Neuronal stem cell (in vitro differentiated cells): ENCODE measurements at regions not wholly inside any gene's neighbourhood (a gene's known extent, or its start where the extent isn't known, plus 50 kb on each side); places are given as distances from the start of the nearest gene placed in this dataset.

Experiments
- DNase-seq: peaks from one replicate; pipeline ENCODE4 v3.0.0-alpha.2; 2013; ENCODE audit warnings: low spot score
- H2AFZ ChIP-seq: one replicate; pipeline ENCODE4 v1.6.1; 2013; ENCODE audit warnings: mild to moderate bottlenecking, low read length, inconsistent platforms
- H2AK5ac ChIP-seq: 2 replicates; pipeline ENCODE4 v1.6.1; 2013; ENCODE audit warnings: low read depth, mild to moderate bottlenecking, inconsistent platforms, low read length, moderate library complexity, mixed read lengths
- H2BK120ac ChIP-seq: 2 replicates; pipeline ENCODE4 v1.6.1; 2013; ENCODE audit warnings: low read depth, mild to moderate bottlenecking, inconsistent platforms, low read length, moderate library complexity, mixed read lengths
- H2BK12ac ChIP-seq: one replicate; pipeline ENCODE4 v1.6.1; 2013; ENCODE audit warnings: low read length, inconsistent platforms
- H2BK15ac ChIP-seq: 2 replicates; pipeline ENCODE4 v1.6.1; 2013; ENCODE audit warnings: mild to moderate bottlenecking, low read length, inconsistent platforms, mixed read lengths
- H2BK5ac ChIP-seq: one replicate; pipeline ENCODE4 v1.6.1; 2013; ENCODE audit warnings: inconsistent platforms, mild to moderate bottlenecking, low read length, moderate library complexity
- H3K14ac ChIP-seq: one replicate; pipeline ENCODE4 v1.6.1; 2013; ENCODE audit warnings: low read length, inconsistent platforms
- H3K18ac ChIP-seq: 2 replicates; pipeline ENCODE4 v1.6.1; 2013; ENCODE audit warnings: low read length, inconsistent platforms
- H3K23ac ChIP-seq: 2 replicates; pipeline ENCODE4 v1.6.1; 2013; ENCODE audit warnings: low read depth, mild to moderate bottlenecking, mixed read lengths, low read length, inconsistent platforms; ENCODE audit not compliant: poor library complexity
- H3K27ac ChIP-seq: replicated peaks from 3 replicates; pipeline ENCODE4 v1.5.1; 2013; ENCODE audit warnings: low read length, inconsistent platforms
- H3K27me3 ChIP-seq, 3 experiments: 2 replicates each; pipeline ENCODE4 v1.6.1; 2013; ENCODE audit warnings: low read length in 3 of 3, mild to moderate bottlenecking in 2 of 3, inconsistent platforms in 1 of 3, low read depth in 1 of 3, mixed read lengths in 1 of 3, moderate library complexity in 1 of 3; ENCODE audit not compliant: control insufficient read depth in 3 of 3, insufficient read depth in 3 of 3
- H3K36me3 ChIP-seq, 2 donors: replicated peaks in 1 of 2; 2 replicates each; pipeline ENCODE4 v1.6.1; 2013; ENCODE audit warnings: low read length in 2 of 2; ENCODE audit not compliant: control insufficient read depth in 2 of 2, insufficient read depth in 2 of 2
- H3K4ac ChIP-seq: 2 replicates; pipeline ENCODE4 v1.6.1; 2013; ENCODE audit warnings: inconsistent platforms, mild to moderate bottlenecking, low read length, moderate library complexity
- H3K4me1 ChIP-seq, 2 donors: 1 replicate in 1 of 2; 2 replicates in 1 of 2; pipeline ENCODE4 v1.6.1; 2013; ENCODE audit warnings: low read length in 2 of 2, low read depth in 1 of 2; ENCODE audit not compliant: control insufficient read depth in 2 of 2, insufficient read depth in 1 of 2
- H3K4me2 ChIP-seq: one replicate; pipeline ENCODE4 v1.6.1; 2013; ENCODE audit warnings: mild to moderate bottlenecking, low read length, inconsistent platforms; ENCODE audit not compliant: insufficient read depth, poor library complexity, severe bottlenecking
- H3K4me3 ChIP-seq, 2 donors: 2 replicates each; pipeline ENCODE4 v1.5.1; 2013; ENCODE audit warnings: low read length in 2 of 2, mild to moderate bottlenecking in 2 of 2, inconsistent platforms in 1 of 2, moderate library complexity in 1 of 2
- H3K79me1 ChIP-seq: one replicate; pipeline ENCODE4 v1.6.1; 2013; ENCODE audit warnings: low read depth, mild to moderate bottlenecking, inconsistent platforms, low read length, moderate library complexity
- H3K9ac ChIP-seq: one replicate; pipeline ENCODE4 v1.6.1; 2013; ENCODE audit warnings: mild to moderate bottlenecking, low read depth, low read length, inconsistent platforms; ENCODE audit not compliant: poor library complexity
- H3K9me3 ChIP-seq, 2 donors: replicated peaks in 1 of 2; 2 replicates each; pipeline versions ENCODE3 to v1.6.1; 2013; ENCODE audit warnings: low read length in 2 of 2, mild to moderate bottlenecking in 2 of 2, inconsistent platforms in 1 of 2, low read depth in 1 of 2, mixed read lengths in 1 of 2, moderate library complexity in 1 of 2; ENCODE audit not compliant: control insufficient read depth in 2 of 2, insufficient read depth in 1 of 2
- H4K8ac ChIP-seq: one replicate; pipeline ENCODE4 v1.6.1; 2013; ENCODE audit warnings: low read depth, mild to moderate bottlenecking, inconsistent platforms, low read length, moderate library complexity
- H4K91ac ChIP-seq: one replicate; pipeline ENCODE4 v1.6.1; 2013; ENCODE audit warnings: low read length, low read depth, mild to moderate bottlenecking, inconsistent platforms; ENCODE audit not compliant: poor library complexity
- WGBS, 2 donors: extraction: QIAGEN DNeasy Blood & Tissue Kit; methylation state at CpG; one replicate each; pipeline ENCODE4 v1.1.7; 2013; ENCODE audit warnings: missing lambda C conversion rate in 2 of 2, mixed read lengths in 1 of 2; ENCODE audit not compliant: insufficient read length in 2 of 2, insufficient replicate concordance in 1 of 2; ENCODE audit errors: extremely low coverage in 2 of 2; 5-methylcytosine and 5-hydroxymethylcytosine counted together

- no peak overlapping the region for H4K8ac ChIP-seq
- H2BK120ac ChIP-seq: no peak overlapping the region
- H3K23ac ChIP-seq: no peak overlapping the region
- no peak overlapping the region for H3K14ac ChIP-seq
- H3K18ac ChIP-seq: peak overlapping the region; percentile 87
- no peak for DNase-seq
- H2AK5ac ChIP-seq: peak overlapping the region; percentile 27
- no CpG with 5 or more reads among the region's 65 CpGs for WGBS, 2 donors
- no peaks in the 10 kb centered on the region for H3K36me3 ChIP-seq
- peaks cover 25 to 42% of the 10 kb centered on the region in 2 donors for H3K4me1 ChIP-seq
- peak overlapping the region; percentile 74 to 76 for H3K4me3 ChIP-seq
- peak overlapping the region; percentile 50 for H2AFZ ChIP-seq
- no peak overlapping the region for H3K27ac ChIP-seq
- no peaks in the 10 kb centered on the region for H3K9me3 ChIP-seq
- peaks cover 1% of the 10 kb centered on the region for H3K79me1 ChIP-seq
- no peak overlapping the region for H2BK5ac ChIP-seq
- no peak overlapping the region for H3K9ac ChIP-seq
- H4K91ac ChIP-seq: no peak overlapping the region
- H3K27me3 ChIP-seq: peaks cover 0 to 28% (median 0%) of the 10 kb centered on the region in 3 experiments
- peak overlapping the region; percentile 95 for H3K4me2 ChIP-seq
- H2BK15ac ChIP-seq: peak overlapping the region; percentile 54
- H3K4ac ChIP-seq: no peak overlapping the region
- H2BK12ac ChIP-seq: no peak overlapping the region
Measured at GRCh38 chr16:85556456-85557082, 56.6 kb upstream of the GSE1 start.

DNA sequence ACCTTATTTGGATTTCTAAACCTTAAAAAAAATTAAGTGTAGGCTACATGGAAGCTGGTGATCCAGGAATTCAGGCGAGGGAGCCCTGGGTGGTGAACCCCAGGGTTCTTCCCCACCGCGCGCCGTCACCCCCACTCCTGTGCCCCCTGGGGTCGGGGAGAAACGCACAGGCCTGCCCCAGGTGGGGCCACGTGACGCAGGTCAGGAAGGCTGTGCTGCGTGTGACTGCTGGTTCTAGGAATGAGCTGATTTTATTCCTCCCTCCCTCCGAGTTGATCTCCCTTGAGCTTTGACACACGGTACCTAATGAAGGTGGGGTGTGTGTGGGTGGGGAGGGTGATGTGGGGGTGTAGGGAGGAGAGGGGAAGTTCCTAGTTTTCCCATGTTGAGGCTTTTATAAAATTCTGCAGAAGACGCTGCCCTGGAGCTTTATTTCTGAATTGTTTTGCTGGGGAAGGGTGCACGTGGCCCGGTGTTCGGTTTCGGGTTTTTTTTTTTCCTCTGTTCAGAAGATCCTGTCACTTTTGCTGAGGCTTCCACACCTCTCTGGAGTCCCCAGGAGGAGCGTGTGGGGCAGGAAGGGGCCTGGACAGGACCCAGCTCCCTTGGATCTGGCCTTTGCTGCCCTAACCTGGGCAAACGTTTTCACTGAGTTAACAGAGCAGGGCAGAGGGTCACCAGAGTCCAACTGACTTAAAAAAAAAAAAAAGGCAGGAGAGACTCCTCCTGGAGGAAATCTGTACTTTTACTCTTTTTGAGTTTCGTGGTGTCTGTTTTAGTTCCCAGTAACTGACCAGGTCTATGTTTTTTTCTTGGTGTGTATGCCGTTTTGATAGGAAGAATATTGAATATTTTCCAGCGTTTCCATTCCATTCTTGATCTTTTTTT is 55.8 kb upstream of the GSE1 start:
- Histone ChIP-seq H4K8ac (no peak overlapping the region), H2AK5ac (peak overlapping the region; percentile 26), H3K4me2 (peak overlapping the region; percentile 95), H3K14ac (no peak overlapping the region), H3K4me3 (peak overlapping the region; percentile 37 to 76), H3K27me3 (peaks cover 0 to 27% (median 0%) of the 10 kb centered on the region in 3 experiments), H2BK120ac (no peak overlapping the region), H4K91ac (no peak overlapping the region), H2BK12ac (no peak overlapping the region), H3K9me3 (no peaks in the 10 kb centered on the region), H3K4me1 (peaks cover 29 to 48% of the 10 kb centered on the region in 2 donors), H2BK5ac (no peak overlapping the region), H2BK15ac (no peak overlapping the region), H3K27ac (no peak overlapping the region), H3K79me1 (peaks cover 1% of the 10 kb centered on the region), H3K36me3 (no peaks in the 10 kb centered on the region), H3K4ac (no peak overlapping the region), H2AFZ (no peak overlapping the region), H3K9ac (peak overlapping the region; percentile 54), H3K23ac (no peak overlapping the region), H3K18ac (peak overlapping the region; percentile 80)
- no peak for DNase-seq
- no CpG with 5 or more reads among the region's 22 CpGs for WGBS, 2 donors

DNA sequence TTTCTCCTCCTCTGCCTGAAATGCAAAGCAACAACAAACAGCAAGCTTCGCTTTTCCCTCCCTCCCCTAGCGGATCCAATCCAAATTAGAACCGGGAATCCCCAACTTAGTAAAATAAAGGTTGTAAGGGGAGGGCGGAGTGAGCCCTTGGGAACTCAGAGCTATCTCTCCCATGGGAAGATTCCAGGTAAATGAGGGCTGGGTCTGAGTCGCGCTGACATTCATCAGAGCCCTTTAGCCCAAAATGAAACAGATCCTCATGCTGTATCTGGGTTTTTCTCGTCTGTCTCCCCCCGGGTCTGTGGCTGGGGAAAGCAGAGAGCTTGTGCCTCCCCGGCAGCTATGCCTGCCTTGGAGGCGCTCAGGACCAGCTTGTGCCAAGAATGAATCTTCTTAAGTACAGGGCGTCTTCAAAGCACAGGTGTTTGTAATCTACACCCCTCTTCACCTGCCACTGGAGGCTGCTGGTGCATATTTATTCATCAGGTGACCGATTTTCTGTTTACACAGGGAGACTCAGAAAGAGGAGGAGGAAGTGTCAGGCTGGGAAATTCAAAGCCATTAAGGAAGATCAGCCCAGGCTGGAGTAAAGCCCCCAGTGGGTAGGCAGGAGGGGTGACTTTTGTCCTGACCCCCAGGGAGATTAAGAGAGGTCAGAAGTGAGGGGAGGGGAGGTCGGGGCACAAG is 55.0 kb upstream of the GSE1 start:
- no peaks in the 10 kb centered on the region for H3K36me3 ChIP-seq
- H3K27ac ChIP-seq: no peak overlapping the region
- no peak overlapping the region for H2BK120ac ChIP-seq
- no peak overlapping the region for H2BK12ac ChIP-seq
- no peak overlapping the region for H2BK5ac ChIP-seq
- H2AFZ ChIP-seq: no peak overlapping the region
- H4K91ac ChIP-seq: no peak overlapping the region
- H3K9me3 ChIP-seq: no peaks in the 10 kb centered on the region
- H2BK15ac ChIP-seq: no peak overlapping the region
- peak overlapping the region; percentile 9 for H3K18ac ChIP-seq
- no peak overlapping the region for H4K8ac ChIP-seq
- H3K23ac ChIP-seq: no peak overlapping the region
- H3K9ac ChIP-seq: no peak overlapping the region
- peaks cover 31 to 51% of the 10 kb centered on the region in 2 donors for H3K4me1 ChIP-seq
- H3K4me2 ChIP-seq: no peak overlapping the region
- DNase-seq: no peak
- no peak overlapping the region for H3K14ac ChIP-seq
- no peak overlapping the region for H2AK5ac ChIP-seq
- no peak overlapping the region for H3K4ac ChIP-seq
- peak overlapping the region in 1 of 2 donors; percentile 76 for H3K4me3 ChIP-seq
- H3K79me1 ChIP-seq: peaks cover 1% of the 10 kb centered on the region
- no CpG with 5 or more reads among the region's 13 CpGs for WGBS, 2 donors
- peaks cover 0 to 27% (median 0%) of the 10 kb centered on the region in 3 experiments for H3K27me3 ChIP-seq

GRCh38 chr16:85560932-85561247 is 52.2 kb upstream of the GSE1 start:
- H3K23ac ChIP-seq: peak overlapping the region; percentile 2
- H4K8ac ChIP-seq: no peak overlapping the region
- no peak overlapping the region for H3K14ac ChIP-seq
- H4K91ac ChIP-seq: no peak overlapping the region
- peak overlapping the region; percentile 88 for H2AK5ac ChIP-seq
- H3K79me1 ChIP-seq: no peaks in the 10 kb centered on the region
- no peak overlapping the region for H3K27ac ChIP-seq
- no peak overlapping the region for H2AFZ ChIP-seq
- H3K9ac ChIP-seq: no peak overlapping the region
- peak overlapping the region; percentile 12 for H2BK15ac ChIP-seq
- no peak overlapping the region for H2BK12ac ChIP-seq
- no peak overlapping the region for H2BK120ac ChIP-seq
- H3K9me3 ChIP-seq: no peaks in the 10 kb centered on the region
- peaks cover 34 to 67% of the 10 kb centered on the region in 2 donors for H3K4me1 ChIP-seq
- H3K27me3 ChIP-seq: peaks cover 0 to 21% (median 0%) of the 10 kb centered on the region in 3 experiments
- no peak overlapping the region for H3K4ac ChIP-seq
- DNase-seq: no peak
- H3K18ac ChIP-seq: no peak overlapping the region
- no peaks in the 10 kb centered on the region for H3K36me3 ChIP-seq
- H3K4me3 ChIP-seq: no peak overlapping the region
- WGBS, 2 donors: no CpG with 5 or more reads among the region's 7 CpGs
- H3K4me2 ChIP-seq: no peak overlapping the region
- no peak overlapping the region for H2BK5ac ChIP-seq
